ENCODE measurements at regions not wholly inside any gene's neighbourhood (a gene's known extent, or its start where the extent isn't known, plus 50 kb on each side); places are given as distances from the start of the nearest gene placed in this dataset.

- peaks cover 0 to 5% (median 2%) of the 10 kb centered on the region in 4 experiments for H3K27me3 ChIP-seq (replicated peaks in 1 of 4; ENCODE audit: control extremely low read depth in 1 of 4, control insufficient read depth in 3 of 4, insufficient read depth in 4 of 4, low read length in 3 of 4)
- no peak overlapping the region for H3K4me3 Mint-ChIP-seq
- intact Hi-C loops (cut with micrococcal nuclease): no loop called here
- H3K27ac Mint-ChIP-seq: no peak overlapping the region
- H4K20me1 ChIP-seq (ENCODE audit: control insufficient read depth, insufficient read depth, low read length, poor library complexity, severe bottlenecking): no peaks in the 10 kb centered on the region
- no peak overlapping the region for H3K27ac ChIP-seq (ENCODE audit: low read length in 2 of 2)
- ChIA-PET POLR2A (no interaction called here), CTCF (no interaction called here)
- no peaks in the 10 kb centered on the region for H3K4me1 ChIP-seq (ENCODE audit: control insufficient read depth in 2 of 2, insufficient read depth in 2 of 2, low read length in 2 of 2)
- H3K9ac ChIP-seq (ENCODE audit: low read length): no peak overlapping the region
- no peak overlapping the region for H2AFZ ChIP-seq (ENCODE audit: insufficient read depth, low read depth, low read length, poor library complexity, severe bottlenecking)
- no peak overlapping the region for H3K4me3 ChIP-seq (ENCODE audit: control extremely low read depth in 1 of 5, extremely low read depth in 1 of 5, insufficient read depth in 1 of 5, low read depth in 2 of 5, low read length in 4 of 5)
- H3K79me2 ChIP-seq (ENCODE audit: control insufficient read depth, insufficient read depth, low read length): no peaks in the 10 kb centered on the region
- H3K36me3 ChIP-seq (replicated peaks in 1 of 2; ENCODE audit: control extremely low read depth in 1 of 2, control insufficient read depth in 1 of 2, extremely low read depth in 1 of 2, insufficient read depth in 2 of 2, low read length in 1 of 2): no peaks in the 10 kb centered on the region
- 97% methylated on average over 6 of the region's 7 CpGs for WGBS (ENCODE audit: insufficient coverage)
- TF ChIP-seq EZH2 (IDR thresholded peaks at IDR 0.05; ENCODE audit: borderline replicate concordance, insufficient read depth, low read depth, low read length, poor library complexity, severe bottlenecking) (no peak), CTCF (IDR thresholded peaks at IDR 0.05) (no peak)
- H3K9me3 Mint-ChIP-seq (ENCODE audit: insufficient read depth): no peaks in the 10 kb centered on the region
- no peak overlapping the region for H3K4me2 ChIP-seq (replicated peaks; ENCODE audit: low read depth, low read length, poor library complexity, severe bottlenecking)
- H3K4me1 Mint-ChIP-seq: no peaks in the 10 kb centered on the region
- no peak for DNase-seq
- no peaks in the 10 kb centered on the region for H3K9me3 ChIP-seq (ENCODE audit: control extremely low read depth in 1 of 3, control insufficient read depth in 2 of 3, insufficient read depth in 1 of 3, low read length in 2 of 3)
- H3K27me3 Mint-ChIP-seq: peaks cover 19% of the 10 kb centered on the region
- no peak for ATAC-seq (ENCODE audit: low read depth)
Measured at GRCh38 chr2:100632037-100632436, 69.2 kb downstream of the PDCL3 start.

GRCh38 chr2:100632759-100633158, 70.0 kb downstream of the PDCL3 start:
- Histone ChIP-seq H3K4me3 (ENCODE audit: control extremely low read depth in 1 of 5, extremely low read depth in 1 of 5, insufficient read depth in 1 of 5, low read depth in 2 of 5, low read length in 4 of 5) (no peak overlapping the region), H3K4me2 (replicated peaks; ENCODE audit: low read depth, low read length, poor library complexity, severe bottlenecking) (no peak overlapping the region), H3K4me1 (ENCODE audit: control insufficient read depth in 2 of 2, insufficient read depth in 2 of 2, low read length in 2 of 2) (no peaks in the 10 kb centered on the region), H3K27me3 (replicated peaks in 1 of 4; ENCODE audit: control extremely low read depth in 1 of 4, control insufficient read depth in 3 of 4, insufficient read depth in 4 of 4, low read length in 3 of 4) (peaks cover 0 to 5% (median under 1%) of the 10 kb centered on the region in 4 experiments), H3K79me2 (ENCODE audit: control insufficient read depth, insufficient read depth, low read length) (no peaks in the 10 kb centered on the region), H3K36me3 (replicated peaks in 1 of 2; ENCODE audit: control extremely low read depth in 1 of 2, control insufficient read depth in 1 of 2, extremely low read depth in 1 of 2, insufficient read depth in 2 of 2, low read length in 1 of 2) (no peaks in the 10 kb centered on the region), H2AFZ (ENCODE audit: insufficient read depth, low read depth, low read length, poor library complexity, severe bottlenecking) (no peak overlapping the region), H3K9ac (ENCODE audit: low read length) (no peak overlapping the region), H3K27ac (ENCODE audit: low read length in 2 of 2) (no peak overlapping the region), H4K20me1 (ENCODE audit: control insufficient read depth, insufficient read depth, low read length, poor library complexity, severe bottlenecking) (no peaks in the 10 kb centered on the region), H3K9me3 (ENCODE audit: control extremely low read depth in 1 of 3, control insufficient read depth in 2 of 3, insufficient read depth in 1 of 3, low read length in 2 of 3) (no peaks in the 10 kb centered on the region)
- TF ChIP-seq CTCF (IDR thresholded peaks at IDR 0.05) (no peak), EZH2 (IDR thresholded peaks at IDR 0.05; ENCODE audit: borderline replicate concordance, insufficient read depth, low read depth, low read length, poor library complexity, severe bottlenecking) (no peak)
- ChIA-PET POLR2A (no interaction called here), CTCF (no interaction called here)
- WGBS (ENCODE audit: insufficient coverage): 100% methylated on average over 4 of the region's 4 CpGs
- Mint-ChIP-seq H3K4me1 (no peaks in the 10 kb centered on the region), H3K27me3 (peaks cover 19% of the 10 kb centered on the region), H3K4me3 (no peak overlapping the region), H3K27ac (no peak overlapping the region), H3K9me3 (ENCODE audit: insufficient read depth) (no peaks in the 10 kb centered on the region)
- intact Hi-C loops (cut with micrococcal nuclease): no loop called here
- no peak for ATAC-seq (ENCODE audit: low read depth)
- no peak for DNase-seq
